HUDEP-2 (cell line): ENCODE measurements at regions not wholly inside any gene's neighbourhood (a gene's known extent, or its start where the extent isn't known, plus 50 kb on each side); places are given as distances from the start of the nearest gene placed in this dataset.
"Not testable (repeated sequence)": the region's sequence is repeated elsewhere in the genome, so short reads cannot be mapped to it uniquely, and the experiment has no call there.

Experiments used
- DNase-seq, 76 experiments: peaks; one replicate each; lab custom pipeline; 2025; ENCODE audit not compliant: unreplicated experiment in 76 of 76; lab: John Stamatoyannopoulos, UW

DNA sequence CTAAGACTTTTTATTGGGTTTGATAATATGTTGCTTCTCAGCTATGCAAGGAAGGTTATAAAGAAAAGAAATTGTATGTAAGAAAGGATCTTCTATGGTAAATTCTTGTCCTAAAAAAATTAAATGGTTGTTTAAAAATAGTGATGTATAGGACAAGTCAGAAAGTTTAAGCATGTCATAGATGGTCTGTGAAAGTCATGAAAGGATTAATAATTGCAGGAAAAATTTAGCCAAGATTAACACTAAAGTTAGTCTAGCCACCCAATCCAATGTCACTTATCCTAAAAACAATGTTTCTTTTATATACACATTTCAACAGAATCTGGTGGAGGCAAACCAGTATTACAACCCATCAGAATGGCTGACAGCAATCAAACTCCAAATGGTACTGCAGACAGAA is 1046.7 kb upstream of the SLC39A10 start:
- no peak for DNase-seq

DNA sequence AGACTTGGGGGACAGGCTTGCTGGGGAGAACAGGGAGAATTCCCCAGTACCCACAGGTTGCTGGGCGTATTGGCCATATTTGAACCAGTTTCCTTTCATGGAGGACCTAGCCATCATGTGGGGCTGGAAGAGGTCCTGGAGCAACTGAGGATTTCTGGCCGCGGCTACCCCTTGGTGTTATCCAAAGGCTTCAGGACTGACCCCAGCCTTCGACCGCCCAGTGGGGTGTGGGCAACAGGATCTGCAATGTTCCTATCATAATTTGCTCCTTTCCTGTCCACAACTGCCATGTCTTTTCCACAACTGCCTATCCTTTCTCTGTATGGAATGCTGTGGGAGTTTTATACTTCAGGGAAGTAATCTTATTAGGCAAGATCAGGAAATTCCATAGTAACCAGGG is 1053.6 kb upstream of the SLC39A10 start:
- DNase-seq, result no peak

DNA sequence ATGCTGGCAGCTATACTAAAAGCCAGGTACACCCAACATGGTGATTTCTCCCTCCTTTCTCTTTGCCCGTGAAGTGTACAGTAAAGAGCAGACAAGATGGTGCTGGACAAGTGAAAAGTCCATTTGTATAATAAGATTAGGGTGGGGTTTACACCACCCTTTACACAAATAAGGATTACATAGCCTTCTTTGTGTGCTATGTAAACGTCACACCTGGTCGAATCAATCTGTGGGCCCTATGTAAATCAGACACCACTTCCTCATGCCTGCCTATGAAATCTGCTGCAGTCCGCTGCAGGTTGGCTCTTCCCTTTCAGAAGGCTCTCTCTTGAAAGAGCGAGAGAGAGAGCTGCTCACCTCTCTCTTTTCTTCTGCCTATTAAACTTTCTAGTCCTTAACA is 1054.3 kb upstream of the SLC39A10 start:
- no peak for DNase-seq

DNA sequence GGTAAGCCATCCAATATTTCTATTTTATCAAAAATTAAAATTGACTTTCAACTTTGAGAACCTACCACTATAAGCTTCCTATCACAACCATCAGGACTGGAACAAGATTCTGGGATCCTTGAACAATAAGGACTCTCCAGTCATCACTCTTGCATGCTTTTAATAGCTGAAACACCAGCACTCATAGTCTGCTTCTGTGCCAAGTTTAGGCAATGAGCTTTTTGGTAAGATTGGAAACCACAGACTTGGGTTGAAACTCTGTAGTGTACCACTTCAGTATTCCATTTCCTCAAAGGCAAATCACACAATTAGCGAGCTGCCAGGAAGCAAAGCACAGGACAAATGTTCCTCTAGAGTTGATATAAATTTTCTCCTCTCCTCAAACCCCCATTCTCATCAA is 1065.8 kb upstream of the SLC39A10 start:
- DNase-seq, result no peak

DNA sequence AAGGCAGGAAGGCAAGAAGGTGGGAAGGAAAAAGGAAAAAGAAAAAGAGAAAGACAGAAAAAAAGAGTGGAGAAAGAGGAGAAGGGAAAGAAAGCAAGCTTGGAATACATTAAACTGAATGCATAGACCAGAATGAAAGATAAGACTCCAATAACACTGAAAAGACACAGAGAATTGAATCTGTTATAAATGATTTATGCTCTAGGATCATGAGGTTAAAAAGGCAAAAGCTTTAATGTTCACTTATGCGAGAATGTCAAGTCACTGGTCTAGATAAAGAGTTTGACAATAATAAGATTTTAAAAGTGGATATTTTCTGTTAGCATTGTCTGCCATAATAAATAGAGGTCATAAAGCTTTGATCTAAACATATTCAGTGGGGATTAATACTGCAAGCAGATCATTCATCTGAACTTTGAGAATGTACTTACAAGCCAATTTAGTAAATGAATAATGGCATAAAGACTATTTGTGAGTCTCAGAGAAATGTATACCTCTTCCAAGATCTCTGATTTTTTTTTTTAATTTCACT is 1069.2 kb upstream of the SLC39A10 start:
- DNase-seq, result no peak

DNA sequence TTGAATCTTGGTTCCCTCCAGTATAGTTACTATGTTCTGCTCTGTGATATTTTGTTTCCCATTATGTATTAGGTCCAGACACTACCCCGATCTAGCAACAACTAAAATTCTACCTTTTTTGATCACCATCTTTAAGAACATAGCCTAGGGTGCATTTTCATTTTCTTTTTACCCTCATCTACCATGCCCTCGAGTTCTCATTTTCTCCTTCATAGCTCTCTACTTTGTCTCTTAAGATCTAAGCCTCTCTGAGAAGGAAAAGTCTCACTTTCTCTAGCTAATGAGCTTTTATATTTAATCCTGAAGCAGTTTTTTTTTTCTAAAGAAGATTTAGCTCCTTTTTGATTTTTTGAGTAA is 1089.4 kb upstream of the SLC39A10 start:
- DNase-seq, result no peak

DNA sequence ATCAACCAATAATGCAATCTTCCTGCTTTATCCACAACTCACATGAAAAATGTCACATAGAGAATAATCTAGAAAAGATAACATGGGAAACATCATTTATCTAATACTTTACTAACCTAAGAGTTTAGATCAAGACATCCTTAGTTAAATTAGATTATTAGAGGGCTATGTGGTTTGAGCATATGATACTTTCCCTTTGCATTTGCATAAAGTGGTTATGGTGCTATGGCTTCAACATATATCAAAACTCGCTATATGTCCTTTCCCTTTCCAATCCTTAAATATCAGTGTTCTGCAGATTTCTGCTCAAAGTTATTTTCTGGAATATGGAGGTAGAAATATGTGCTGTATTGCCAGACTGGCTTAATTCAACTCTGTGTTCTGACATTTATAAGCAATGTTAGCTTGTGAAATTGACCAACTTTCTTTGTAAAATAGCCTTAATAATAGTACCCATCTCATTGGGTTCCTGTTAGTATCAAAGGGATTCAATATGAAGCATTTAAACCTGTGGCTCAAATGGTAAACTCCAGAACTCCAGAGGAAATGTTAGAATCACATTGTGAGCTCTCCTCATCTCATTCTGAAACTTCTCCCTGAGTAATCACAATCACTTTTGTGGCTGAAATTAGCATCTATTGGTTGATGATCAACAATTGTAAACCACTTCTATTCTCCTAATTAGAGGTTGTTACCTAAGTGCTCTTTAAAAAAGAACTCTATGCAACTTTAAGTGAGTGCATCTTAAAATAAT is 1089.9 kb upstream of the SLC39A10 start:
- no peak for DNase-seq

DNA sequence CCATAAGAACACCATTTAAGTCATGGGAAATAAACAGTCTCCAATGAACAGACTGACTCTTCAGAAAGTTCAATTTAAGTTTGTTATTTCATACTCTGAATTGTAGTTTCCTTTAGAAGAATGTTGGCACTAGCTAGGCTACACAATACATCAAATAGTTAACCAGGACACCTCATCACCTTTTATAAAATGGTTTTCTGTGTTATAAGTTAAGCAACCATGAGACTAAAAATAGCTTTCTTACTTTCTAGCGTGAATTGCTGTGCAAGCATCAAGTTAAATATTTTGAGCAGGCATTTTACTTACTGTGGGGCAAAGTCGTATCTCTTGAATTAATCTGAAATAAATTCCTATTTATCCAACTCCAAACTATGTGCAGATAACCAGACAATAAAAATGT is 1092.6 kb upstream of the SLC39A10 start:
- DNase-seq, result no peak

DNA sequence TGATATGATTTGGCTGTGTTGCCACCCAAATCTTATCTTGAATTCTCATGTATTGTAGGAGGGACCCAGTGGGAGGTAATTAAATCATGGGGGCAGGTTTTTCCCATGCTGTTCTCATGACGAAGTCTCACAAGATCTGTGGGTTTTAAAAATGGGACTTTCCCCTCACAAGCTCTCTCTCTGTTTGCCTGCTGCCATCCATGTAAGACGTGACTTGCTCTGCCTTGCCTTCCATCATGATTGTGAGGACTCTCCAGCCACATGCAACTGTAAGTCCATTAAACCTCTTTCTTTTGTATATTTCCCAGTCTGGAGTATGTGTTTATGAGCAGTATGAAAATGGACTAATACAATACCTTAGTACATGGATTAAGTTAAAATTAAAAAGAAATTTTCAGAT is 1094.7 kb upstream of the SLC39A10 start:
- no peak for DNase-seq

DNA sequence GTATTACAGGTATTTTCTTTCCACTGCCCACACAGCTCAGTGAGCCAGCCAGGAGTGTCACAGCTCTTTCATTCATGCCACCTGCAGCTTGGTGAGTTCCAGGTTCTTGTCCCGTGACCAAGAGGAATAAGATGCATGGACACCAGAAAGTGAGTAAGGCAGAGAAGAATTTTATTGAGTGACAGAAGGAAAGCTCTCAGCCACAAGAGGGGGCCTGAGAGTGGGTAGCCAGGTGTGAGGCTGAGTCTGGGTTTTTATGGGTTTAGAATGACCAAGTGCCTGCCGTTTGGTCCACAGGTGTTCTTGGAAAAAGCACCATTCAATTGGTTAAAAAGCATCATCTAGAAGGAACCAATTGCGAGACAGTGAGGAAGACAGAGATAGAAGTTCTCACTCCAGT is 1097.1 kb upstream of the SLC39A10 start:
- DNase-seq, result no peak

DNA sequence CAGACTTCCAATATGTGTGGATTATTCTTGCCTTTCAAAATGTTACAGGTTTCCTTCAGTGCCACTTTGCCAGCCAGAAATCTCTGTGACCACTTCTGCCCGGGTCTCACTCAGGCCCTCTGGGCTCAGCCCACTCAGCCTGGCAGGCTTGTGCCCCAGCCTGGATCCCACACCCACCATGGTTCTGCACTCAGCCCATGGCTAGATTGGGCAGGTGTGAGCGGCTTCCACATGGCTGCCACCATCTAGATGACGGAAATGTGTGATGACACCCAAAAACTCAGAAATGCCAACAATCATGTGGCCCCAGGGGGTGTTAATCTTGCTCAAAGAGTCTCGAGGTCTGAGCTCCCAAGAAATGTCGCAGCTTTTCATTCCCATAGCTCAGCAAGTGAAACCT is 1097.5 kb upstream of the SLC39A10 start:
- DNase-seq, result no peak

DNA sequence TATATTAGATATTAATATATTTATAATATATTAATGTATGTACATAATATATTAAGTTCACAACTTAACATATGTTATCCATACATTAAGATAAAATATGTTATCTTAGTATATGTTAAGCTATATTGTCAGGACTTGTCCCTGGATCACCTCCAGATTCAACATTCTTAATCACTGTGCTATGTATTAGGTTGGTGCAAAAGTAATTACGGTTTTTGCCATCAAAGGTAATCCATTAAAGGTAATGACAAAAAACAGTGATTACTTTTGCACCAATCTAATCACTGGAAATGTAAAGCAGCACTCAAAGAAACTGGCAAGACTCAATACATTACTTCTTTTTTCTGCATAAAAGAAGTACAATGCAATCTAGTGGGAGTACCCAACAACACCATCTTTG is 1099.0 kb upstream of the SLC39A10 start:
- no peak for DNase-seq

DNA sequence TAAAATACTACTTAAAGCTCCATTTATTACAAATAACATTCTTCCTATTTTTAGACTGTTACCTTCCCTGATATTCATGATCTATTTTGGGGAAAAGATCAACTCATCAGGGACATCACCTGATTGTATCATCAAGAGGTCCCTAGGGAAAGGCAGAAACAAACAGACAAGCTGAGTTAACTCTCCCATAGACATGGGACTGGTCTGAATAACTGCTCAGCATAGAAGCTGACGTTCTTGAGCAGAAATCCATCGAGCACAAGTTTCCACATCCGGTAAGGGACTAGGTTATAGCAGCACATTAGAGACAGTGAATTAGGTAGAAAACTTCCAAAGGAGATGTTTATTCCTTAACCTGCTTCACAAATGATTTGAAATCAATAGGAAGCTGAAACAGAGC is 1100.4 kb upstream of the SLC39A10 start:
- no peak for DNase-seq

DNA sequence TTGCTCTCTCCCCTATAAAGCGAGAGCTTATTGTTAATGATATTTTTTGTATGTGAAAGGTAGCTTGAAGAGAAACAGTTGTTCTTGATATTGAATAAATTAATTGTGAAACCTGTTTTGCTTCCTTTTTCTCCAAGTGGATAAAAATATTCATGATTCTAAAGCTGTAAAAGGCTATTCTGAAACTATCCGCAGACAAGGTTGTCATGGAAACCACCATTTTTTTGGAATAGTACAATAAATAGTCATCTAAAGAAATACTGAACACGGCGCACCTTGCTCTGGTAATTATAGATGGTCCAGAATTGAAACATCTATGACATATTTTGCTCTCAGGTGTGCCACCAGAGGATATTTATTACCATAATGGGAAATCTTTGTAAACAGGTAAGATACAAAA is 1103.0 kb upstream of the SLC39A10 start:
- no peak for DNase-seq

DNA sequence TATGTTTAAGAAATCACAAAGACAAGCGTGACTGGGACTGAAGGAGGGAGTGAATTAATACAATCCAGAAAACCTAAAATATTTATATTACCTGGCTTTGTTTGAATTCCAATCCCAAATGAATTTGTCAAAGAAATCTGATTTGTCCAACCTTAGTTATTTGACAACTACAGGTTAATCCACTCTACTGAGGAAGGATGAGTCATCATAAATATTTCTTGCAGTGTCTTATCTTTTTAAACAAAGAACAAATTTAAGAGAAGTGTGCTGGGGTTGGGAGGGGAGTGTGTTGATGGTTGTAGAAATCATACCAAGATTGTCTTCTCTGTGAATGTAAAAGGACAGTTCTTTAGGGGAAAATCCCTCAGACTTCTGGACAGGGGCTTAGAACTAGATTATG is 1106.3 kb upstream of the SLC39A10 start:
- DNase-seq, result no peak

DNA sequence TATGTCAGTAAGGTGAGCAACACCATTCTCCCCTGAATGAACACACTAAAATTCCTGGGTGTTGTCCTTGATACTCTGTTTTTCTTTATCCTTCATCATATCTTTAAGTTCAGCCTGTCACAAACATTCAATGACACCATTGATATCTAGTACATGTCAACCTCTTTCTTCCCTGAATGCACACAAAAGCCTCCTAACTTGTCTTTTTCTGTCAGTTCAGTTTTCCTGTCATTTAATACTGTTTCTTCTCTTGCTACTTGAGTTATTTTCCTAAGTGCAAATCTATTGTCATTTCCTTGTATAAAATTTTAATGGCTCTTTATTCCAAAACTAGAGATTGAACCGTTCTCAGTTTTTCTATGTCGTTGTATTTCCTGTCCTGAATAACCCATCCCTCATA is 1107.6 kb upstream of the SLC39A10 start:
- DNase-seq, result no peak

DNA sequence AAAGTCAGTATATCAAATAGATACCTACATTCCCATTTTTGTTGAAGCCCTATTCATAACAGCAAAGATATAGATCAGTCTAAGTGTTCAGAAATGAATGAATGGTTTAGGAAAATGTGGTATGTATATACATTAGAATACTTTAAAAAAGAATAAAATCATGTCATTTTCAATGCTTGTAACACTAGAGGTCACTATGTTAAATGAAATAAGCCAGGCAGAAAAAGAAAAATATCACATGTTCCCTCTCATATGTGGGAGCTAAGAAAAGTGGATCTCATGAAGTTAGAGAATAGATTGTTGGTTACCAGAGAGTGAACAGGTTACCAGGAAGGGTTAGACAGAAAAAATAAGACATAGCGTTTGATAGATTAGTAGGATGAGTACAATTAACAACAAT is 1111.0 kb upstream of the SLC39A10 start:
- DNase-seq, result peak in 1 of 76 experiments; percentile 1

DNA sequence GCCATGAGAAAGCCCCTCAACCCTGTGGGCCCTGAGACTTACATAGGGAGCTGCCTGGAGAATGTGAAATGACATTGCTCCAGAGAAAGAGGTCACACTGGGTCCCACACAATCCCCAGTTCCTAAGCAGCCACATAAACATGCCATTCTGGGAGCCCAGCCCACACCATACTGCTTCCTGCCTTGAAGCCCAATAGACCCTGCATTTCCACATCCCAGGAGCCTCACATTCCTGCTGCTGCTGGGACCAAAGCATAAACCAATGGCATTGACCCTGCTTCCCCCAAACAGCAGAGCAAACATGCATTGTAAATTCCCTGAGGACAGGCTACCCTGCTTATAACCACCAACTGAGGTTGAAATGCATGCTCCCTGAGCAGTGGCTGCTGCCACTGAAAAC is 1117.6 kb upstream of the SLC39A10 start:
- no peak for DNase-seq

DNA sequence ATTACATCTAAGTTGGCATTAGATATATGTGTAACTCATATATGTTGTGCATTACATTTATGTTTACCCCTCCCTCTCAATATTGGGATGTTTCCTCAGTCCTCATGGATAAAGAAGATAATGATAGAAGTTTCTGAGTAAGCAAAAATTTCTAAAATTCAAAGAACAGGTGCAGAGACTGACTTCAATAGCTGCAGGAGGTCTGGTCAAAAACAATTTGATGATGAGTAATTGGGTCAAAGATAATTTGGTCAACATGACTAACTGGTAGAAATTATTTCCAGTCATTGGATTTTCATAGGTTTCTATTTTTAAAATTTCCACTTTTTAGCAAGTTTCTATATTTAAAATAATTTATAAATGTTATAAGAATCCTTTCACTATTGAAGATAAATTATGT is 1130.9 kb upstream of the SLC39A10 start:
- DNase-seq, result no peak

DNA sequence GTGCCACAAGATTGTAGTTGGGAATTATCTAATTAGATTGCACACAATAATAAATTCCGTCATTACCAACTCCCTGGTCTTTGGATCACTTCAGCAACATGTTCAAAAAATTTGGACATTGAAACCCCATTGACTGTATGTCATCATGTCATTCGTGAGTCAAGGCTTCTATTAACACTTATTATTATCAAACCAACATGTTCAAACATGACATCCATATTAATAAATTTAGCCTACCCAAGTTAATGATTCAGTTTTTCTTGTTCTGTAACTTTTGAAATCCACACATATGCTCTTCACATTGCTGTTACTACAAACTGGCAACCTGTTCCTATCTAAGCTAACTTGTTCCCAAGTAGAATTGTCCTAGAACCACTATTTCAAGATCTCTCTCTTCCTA is 1142.7 kb upstream of the SLC39A10 start:
- no peak for DNase-seq

DNA sequence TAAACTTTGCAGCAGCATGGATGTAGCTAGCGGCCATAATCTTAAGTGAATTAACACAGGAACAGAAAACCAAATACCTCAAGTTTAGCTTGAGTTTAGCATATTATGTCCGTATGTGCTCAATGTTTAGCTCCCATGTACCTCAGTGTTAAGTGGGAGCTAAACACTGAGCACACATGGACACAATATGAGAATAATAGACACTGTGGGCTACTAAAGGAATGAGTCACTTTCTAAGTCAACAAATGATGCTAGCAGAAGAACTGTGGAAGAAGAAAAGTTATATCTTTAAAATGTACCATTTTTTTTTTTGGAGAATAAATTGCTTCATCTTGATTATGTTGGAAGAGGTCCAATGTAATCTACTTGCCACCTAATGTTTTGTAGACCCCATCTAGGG is 1146.0 kb upstream of the SLC39A10 start:
- not testable (repeated sequence) for DNase-seq

DNA sequence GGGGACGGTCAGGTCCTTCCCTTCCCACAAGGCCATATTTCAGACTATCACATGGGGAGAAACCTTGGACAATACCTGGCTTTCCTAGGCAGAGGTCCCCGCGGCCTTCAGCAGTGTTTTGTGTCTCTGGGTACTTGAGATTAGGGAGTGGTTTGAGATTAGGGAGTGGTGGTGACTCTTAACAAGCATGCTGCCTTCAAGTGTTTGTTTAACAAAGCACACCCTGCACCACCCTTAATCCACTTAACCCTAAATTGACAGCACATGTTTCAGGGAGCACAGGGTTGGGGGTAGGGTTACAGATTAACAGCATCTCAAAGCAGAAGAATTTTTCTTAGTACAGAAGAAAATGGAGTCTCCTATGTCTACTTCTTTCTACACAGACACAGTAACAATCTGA is 1152.2 kb upstream of the SLC39A10 start:
- peak in 8 of 76 experiments; percentile 6 to 44 (median 15) for DNase-seq

DNA sequence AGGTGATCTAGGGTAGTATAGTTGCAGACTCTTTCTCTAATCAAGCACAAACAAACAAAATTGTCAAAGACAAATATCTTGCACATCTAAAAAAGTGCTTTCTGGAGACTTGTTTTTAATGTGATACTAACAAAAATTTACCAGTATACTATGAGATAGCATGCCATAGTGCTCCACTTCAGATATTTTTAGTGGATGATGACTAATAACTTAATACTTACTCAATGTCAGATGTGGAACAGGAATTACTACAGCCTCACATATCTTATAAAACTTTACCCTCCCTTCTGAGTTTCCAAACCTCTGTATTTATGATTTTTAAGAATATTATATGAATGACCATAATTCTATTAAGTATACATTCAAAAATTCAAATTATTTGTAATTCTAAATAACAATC is 1162.0 kb upstream of the SLC39A10 start:
- DNase-seq, result no peak
